Gastroesophageal sphincter (tissue), 4 donors: ENCODE measurements at regions not wholly inside any gene's neighbourhood (a gene's known extent, or its start where the extent isn't known, plus 50 kb on each side); places are given as distances from the start of the nearest gene placed in this dataset.

ENCODE experiments used
- ATAC-seq: fragments of 150-250 bp; one replicate; pipeline ENCODE4 v1.9.1; 2016; ENCODE audit warnings: mild to moderate bottlenecking, moderate library complexity
- H3K27ac ChIP-seq, 4 donors: fragments of 200-600 bp; sonication (generic) in 3 of 4; 1 replicate in 3 of 4; 2 replicates in 1 of 4; pipeline ENCODE4 v1.5.1; 2016 to 2019
- H3K27me3 ChIP-seq: fragments of 200-600 bp; sonication (generic); one replicate; pipeline ENCODE4 v1.5.1; 2019
- H3K36me3 ChIP-seq, 2 donors: fragments of 200-600 bp; sonication (generic); one replicate each; pipeline ENCODE4 v1.5.1; 2019; ENCODE audit warnings: control low read depth in 1 of 2
- H3K4me1 ChIP-seq, 3 donors: fragments of 200-600 bp; sonication (generic); 1 replicate in 2 of 3; 2 replicates in 1 of 3; pipeline ENCODE4 v1.5.1; 2016 to 2019; ENCODE audit warnings: control low read depth in 2 of 3
- H3K4me3 ChIP-seq, 2 donors: fragments of 200-600 bp; sonication (generic); one replicate each; pipeline ENCODE4 v1.5.1; 2019; ENCODE audit warnings: mild to moderate bottlenecking in 1 of 2, moderate library complexity in 1 of 2
- H3K9me3 ChIP-seq, 3 donors: fragments of 200-600 bp; sonication (generic); one replicate each; pipeline ENCODE4 v1.5.1; 2017 to 2019; ENCODE audit warnings: control low read depth in 2 of 3
- EP300 ChIP-seq: sonication (generic); formaldehyde crosslinking; IDR thresholded peaks from one replicate; pipeline ENCODE4 v1.6.1; 2017; ENCODE audit warnings: antibody characterized with exemption, mild to moderate bottlenecking
- POLR2A ChIP-seq, 2 donors: fragments of 450-650 bp; IDR thresholded peaks; one replicate each; pipeline ENCODE4 v1.6.1; 2017; ENCODE audit warnings: antibody characterized with exemption in 2 of 2, mild to moderate bottlenecking in 2 of 2, moderate library complexity in 1 of 2
- POLR2AphosphoS5 ChIP-seq: sonication (generic); formaldehyde crosslinking; IDR thresholded peaks from one replicate; pipeline ENCODE4 v1.6.1; 2017; ENCODE audit warnings: antibody characterized with exemption
- WGBS, 2 donors: methylation state at CpG; one replicate each; pipeline ENCODE4 v1.1.5; 2018; ENCODE audit warnings: low coverage in 1 of 2; 5-methylcytosine and 5-hydroxymethylcytosine counted together
- TF ChIP-seq, protein P1 (sequence below), 4 experiments: fragments of 200-600 bp in 2 of 4; fragments of 450-650 bp in 2 of 4; sonication (generic) in 1 of 4; IDR thresholded peaks; one replicate each; pipeline ENCODE4 v1.5.1; 2017 to 2019; ENCODE audit warnings: antibody characterized with exemption in 4 of 4, mild to moderate bottlenecking in 2 of 4, moderate library complexity in 2 of 4

DNA sequence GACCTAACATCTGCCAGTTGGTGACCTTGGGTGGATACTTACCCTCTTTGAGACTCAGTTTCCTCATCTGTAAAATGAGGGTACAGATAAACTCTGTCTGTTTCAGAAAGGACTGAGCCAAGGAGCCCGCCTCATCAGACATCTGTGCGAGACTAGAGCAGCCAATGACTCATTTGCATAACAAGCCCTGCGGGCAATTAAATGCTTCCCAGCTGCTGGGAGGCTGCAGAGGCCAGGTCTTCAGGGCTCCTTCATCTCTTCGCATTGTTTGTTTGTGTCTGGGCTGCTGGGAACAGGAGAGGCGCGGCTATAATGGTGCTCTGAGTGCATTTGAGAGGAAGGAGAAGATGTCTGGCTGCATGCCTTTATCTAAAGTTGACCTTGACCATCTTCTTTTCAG, 85.0 kb downstream of the ADRA2C start:
- peaks cover 0 to 25% (median 0%) of the 10 kb centered on the region in 3 donors for H3K9me3 ChIP-seq
- H3K27ac ChIP-seq = no peak overlapping the region
- H3K4me3 ChIP-seq = no peak overlapping the region
- ATAC-seq = no peak
- no peaks in the 10 kb centered on the region for H3K36me3 ChIP-seq
- no peak for TF ChIP-seq POLR2AphosphoS5
- no peak for TF ChIP-seq POLR2A (IDR thresholded peaks at IDR 0.05)
- TF ChIP-seq EP300 = no peak
- TF ChIP-seq, protein P1, sequence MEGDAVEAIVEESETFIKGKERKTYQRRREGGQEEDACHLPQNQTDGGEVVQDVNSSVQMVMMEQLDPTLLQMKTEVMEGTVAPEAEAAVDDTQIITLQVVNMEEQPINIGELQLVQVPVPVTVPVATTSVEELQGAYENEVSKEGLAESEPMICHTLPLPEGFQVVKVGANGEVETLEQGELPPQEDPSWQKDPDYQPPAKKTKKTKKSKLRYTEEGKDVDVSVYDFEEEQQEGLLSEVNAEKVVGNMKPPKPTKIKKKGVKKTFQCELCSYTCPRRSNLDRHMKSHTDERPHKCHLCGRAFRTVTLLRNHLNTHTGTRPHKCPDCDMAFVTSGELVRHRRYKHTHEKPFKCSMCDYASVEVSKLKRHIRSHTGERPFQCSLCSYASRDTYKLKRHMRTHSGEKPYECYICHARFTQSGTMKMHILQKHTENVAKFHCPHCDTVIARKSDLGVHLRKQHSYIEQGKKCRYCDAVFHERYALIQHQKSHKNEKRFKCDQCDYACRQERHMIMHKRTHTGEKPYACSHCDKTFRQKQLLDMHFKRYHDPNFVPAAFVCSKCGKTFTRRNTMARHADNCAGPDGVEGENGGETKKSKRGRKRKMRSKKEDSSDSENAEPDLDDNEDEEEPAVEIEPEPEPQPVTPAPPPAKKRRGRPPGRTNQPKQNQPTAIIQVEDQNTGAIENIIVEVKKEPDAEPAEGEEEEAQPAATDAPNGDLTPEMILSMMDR (IDR thresholded peaks at IDR 0.05) = no peak
- peaks cover 39% of the 10 kb centered on the region for H3K27me3 ChIP-seq
- H3K4me1 ChIP-seq = no peaks in the 10 kb centered on the region
- 18 to 47% methylated on average over 2 to 3 of the region's 6 CpGs for WGBS, 2 donors

DNA sequence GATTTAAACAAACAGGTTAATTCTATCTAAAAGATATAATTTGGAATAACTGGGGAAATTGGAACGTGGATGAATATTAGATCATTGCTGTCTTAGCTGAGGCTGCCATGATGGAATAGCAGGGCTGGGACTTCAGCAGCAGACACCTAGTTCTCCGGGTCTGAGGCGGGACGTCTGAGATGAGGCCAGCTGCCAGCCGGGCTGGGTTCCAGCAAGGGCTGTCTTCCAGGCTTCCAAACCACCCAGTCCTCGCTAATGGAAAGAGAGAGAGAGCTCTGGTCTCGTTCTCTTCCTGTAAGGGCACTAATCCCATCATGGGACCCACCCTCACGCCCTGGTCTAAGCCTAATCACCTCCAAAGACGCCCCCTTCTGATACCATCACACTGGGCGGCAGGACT, 85.7 kb downstream of the ADRA2C start:
- Histone ChIP-seq H3K27ac (no peak overlapping the region), H3K36me3 (no peaks in the 10 kb centered on the region), H3K4me1 (no peaks in the 10 kb centered on the region), H3K4me3 (no peak overlapping the region), H3K27me3 (peaks cover 39% of the 10 kb centered on the region), H3K9me3 (peaks cover 0 to 25% (median 0%) of the 10 kb centered on the region in 3 donors)
- no peak for ATAC-seq
- WGBS, 2 donors = 43 to 44% methylated on average over 6 to 7 of the region's 10 CpGs
- no peak for TF ChIP-seq EP300
- no peak for TF ChIP-seq POLR2AphosphoS5
- TF ChIP-seq, protein P1 (IDR thresholded peaks at IDR 0.05) = no peak
- no peak for TF ChIP-seq POLR2A (IDR thresholded peaks at IDR 0.05)

DNA sequence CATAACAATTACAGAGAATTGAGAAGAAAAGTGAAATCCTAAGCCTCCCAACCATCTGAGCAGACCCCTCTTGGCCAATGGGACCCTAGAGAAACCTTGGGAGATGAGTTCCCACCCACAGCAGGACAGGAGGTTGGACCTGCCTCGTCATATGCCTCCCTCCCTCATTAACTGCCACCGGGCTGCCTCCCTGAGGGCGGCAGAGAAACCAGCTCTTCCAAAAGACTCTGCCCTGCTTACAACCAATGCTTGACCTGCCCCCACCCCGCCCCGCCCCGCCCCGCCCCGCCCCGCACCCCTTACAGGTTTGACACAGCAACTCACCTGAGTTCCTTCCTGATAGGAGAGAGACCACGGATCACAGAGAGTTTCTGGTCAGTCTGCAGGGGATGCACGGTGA, 86.1 kb downstream of the ADRA2C start:
- no peaks in the 10 kb centered on the region for H3K36me3 ChIP-seq
- ATAC-seq = no peak
- H3K27ac ChIP-seq = no peak overlapping the region
- WGBS, 2 donors = 86% methylated on average over 1 of the region's 11 CpGs; no CpG with 5 or more reads in 1 of the 2 donors
- no peak for TF ChIP-seq POLR2A (IDR thresholded peaks at IDR 0.05)
- H3K4me1 ChIP-seq = no peaks in the 10 kb centered on the region
- H3K9me3 ChIP-seq = peaks cover 0 to 25% (median 0%) of the 10 kb centered on the region in 3 donors
- H3K27me3 ChIP-seq = peaks cover 41% of the 10 kb centered on the region
- H3K4me3 ChIP-seq = no peak overlapping the region

DNA sequence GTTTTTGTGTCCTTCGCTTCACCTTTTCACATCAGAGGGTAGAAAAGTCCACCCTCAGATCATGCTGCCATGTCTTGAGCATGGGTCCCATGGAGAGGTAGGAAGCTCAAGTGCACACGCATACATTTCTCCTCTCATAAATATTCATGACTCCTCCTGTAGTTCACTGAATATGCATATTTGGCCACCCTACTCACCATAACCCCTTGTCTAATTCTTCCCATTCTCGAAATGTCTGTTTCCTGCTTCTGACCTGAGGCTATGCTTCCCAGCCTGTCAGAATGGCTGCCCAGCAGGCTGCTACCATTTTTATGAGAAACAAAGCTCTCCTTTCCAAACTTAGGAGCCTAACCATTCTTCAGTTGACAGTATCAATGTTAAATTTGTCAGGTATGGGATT, 86.5 kb downstream of the ADRA2C start:
- Histone ChIP-seq H3K36me3 (no peaks in the 10 kb centered on the region), H3K27me3 (peaks cover 43% of the 10 kb centered on the region), H3K27ac (no peak overlapping the region), H3K4me3 (no peak overlapping the region), H3K4me1 (no peaks in the 10 kb centered on the region), H3K9me3 (peaks cover 0 to 25% (median 0%) of the 10 kb centered on the region in 3 donors)
- 77 to 82% methylated on average over 2 of the region's 3 CpGs for WGBS, 2 donors
- TF ChIP-seq POLR2A (IDR thresholded peaks at IDR 0.05) = no peak
- no peak for TF ChIP-seq POLR2AphosphoS5
- TF ChIP-seq, protein P1 (IDR thresholded peaks at IDR 0.05) = no peak
- no peak for TF ChIP-seq EP300
- ATAC-seq = no peak

DNA sequence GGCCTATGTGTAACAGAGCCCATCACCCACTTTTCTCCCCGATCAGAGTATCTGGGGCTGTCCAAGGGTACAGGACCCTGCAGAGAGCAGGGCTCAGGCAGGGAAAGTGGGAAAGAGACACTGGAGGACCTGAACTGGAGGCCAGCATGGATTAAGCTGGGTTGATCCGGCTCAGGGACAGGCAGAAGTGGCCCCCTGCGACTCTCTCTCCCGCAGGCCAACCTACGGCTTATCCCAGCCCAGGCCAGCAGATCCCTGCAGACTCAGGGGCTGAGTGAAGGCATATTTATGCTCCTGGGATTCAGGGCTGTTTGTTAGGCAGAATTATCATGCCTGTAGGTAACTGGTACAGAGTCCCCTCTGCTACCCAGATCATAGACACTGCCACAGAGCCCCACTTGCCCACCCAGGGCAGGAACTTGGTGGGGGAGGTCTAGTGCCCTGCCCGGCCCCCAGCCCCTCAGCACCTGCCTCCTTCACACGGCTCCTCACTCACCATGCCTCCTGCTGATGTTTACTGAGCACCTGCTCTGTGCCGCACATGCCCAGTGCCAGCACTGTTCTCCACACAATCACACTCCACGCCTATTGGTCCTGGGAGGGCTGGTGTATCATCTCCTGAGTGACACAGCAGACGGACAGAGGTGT, 87.3 kb downstream of the ADRA2C start:
- TF ChIP-seq, protein P1 (IDR thresholded peaks at IDR 0.05) = no peak
- TF ChIP-seq POLR2A (IDR thresholded peaks at IDR 0.05) (no peak), POLR2AphosphoS5 (no peak), EP300 (no peak)
- WGBS, 2 donors = 51 to 89% methylated on average over 3 to 4 of the region's 10 CpGs
- ATAC-seq = no peak
- H3K27ac ChIP-seq = no peak overlapping the region
- no peaks in the 10 kb centered on the region for H3K36me3 ChIP-seq
- H3K4me3 ChIP-seq = no peak overlapping the region
- peaks cover 0 to 25% (median 0%) of the 10 kb centered on the region in 3 donors for H3K9me3 ChIP-seq
- H3K4me1 ChIP-seq = no peaks in the 10 kb centered on the region
- peaks cover 50% of the 10 kb centered on the region for H3K27me3 ChIP-seq
